ENCODE measurements at regions not wholly inside any gene's neighbourhood (a gene's known extent, or its start where the extent isn't known, plus 50 kb on each side); places are given as distances from the start of the nearest gene placed in this dataset.

DNA sequence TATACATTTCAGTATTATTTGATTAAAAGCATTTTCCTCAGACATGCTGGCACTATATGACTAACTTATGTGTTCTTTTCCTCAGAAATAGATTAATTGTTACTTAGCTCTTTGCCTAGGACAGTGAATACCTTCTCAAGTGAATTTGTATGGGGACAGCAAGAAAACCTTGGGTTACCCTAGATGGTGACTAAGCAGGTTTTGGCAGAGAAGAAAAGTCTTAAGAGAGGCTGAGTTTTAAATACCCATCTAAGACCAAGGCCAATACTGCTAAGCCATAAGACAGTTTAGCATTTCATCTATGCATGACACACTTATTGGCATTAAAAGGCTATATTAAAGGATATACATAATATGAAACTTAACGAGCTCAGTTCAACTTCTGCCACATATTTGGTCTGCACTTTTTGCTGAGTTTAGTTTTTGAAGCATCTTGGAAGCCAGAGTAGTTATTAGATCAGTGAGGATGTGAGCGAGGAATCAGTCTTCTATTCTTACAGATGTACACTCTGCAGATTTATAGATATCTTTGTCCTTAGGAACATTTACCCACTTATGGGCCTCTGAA lies 54.6 kb upstream of the FAM3C start:
- DNase-seq (ENCODE audit: low read depth in 2 of 2) = no peak

DNA sequence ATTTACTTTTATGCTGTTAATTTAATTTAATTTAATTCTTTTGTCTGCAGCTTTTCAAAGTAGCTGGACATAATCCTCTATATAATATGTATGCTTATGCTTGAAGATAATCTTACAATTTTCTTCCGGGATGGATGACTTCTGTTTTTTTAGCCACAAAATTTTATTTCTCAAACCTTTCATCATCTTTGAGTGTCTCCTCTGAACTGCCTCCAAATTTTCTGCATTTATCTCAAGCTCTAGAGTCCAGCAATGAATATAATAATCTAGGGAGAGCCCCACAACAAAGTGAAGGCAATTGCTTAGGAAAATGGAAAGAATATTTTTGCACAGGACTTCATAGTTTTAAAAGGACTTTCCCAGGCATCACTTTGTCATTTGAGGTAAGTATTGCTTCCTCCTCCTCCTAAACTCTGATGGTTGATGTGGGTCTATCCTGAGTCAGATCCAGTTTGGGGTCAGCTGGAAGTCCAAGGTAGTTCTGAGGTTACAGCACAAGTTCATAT lies 53.7 kb upstream of the FAM3C start:
- no peak for DNase-seq (ENCODE audit: low read depth in 2 of 2)

DNA sequence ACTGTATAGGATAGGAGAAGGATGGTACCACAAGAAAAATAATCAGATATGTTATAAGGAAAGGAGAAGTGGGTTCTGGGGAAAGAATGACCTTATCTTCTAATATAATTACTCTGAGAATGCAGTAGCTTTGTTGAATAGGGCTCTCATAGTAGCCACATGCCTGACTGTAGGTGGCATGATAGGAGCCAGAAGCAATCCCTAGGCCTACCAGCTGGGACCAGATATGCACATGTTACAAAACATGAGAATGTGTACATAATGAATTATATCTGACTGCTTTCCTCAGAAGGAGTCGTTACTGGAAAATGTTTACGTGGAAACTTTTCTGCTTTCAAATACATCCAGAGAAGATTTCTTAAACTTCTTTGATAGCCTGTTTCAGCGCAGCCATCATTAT lies 53.2 kb upstream of the FAM3C start:
- DNase-seq (ENCODE audit: low read depth in 2 of 2) = no peak

GRCh38 chr7:121448429-121448828 lies 52.3 kb upstream of the FAM3C start:
- no peak for DNase-seq (ENCODE audit: low read depth in 2 of 2)

GRCh38 chr7:121447911-121448300 lies 51.8 kb upstream of the FAM3C start:
- no peak for DNase-seq (ENCODE audit: low read depth in 2 of 2)

DNA sequence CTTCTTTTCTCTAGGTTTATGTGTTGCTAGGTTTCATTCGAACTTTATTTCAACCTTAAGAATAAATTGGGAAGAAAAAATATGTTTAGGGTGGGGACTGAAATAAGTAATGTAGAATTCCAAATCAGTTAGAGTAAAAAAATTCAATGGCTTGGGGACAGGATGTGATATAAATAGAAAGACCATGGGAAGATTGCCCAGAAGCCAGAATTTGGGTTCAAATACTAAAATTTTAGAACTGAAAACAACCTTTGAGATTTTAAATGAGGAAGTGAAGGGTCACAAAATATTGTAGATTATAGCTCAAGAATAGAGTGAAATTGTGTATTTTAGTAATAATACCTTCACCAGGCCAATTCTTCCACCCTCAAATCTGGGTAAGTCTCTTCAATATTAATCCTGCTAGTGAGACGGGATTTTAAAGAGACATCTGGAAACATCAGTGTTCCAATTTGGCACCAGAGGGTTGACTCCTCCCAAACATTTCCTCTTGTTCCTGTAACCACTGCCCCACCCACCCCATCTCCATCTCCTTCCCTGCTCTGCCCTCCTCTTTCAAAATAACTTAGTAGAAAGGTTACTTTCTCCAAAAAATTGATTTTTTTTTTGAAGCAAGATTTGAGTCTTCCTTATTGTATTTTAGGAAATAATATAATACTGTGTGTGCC lies 51.3 kb upstream of the FAM3C start:
- no peak for DNase-seq (ENCODE audit: low read depth in 2 of 2)

GRCh38 chr7:121446526-121446925 lies 50.4 kb upstream of the FAM3C start:
- no peak for DNase-seq (ENCODE audit: low read depth in 2 of 2)
